ENCODE measurements at regions not wholly inside any gene's neighbourhood (a gene's known extent, or its start where the extent isn't known, plus 50 kb on each side); places are given as distances from the start of the nearest gene placed in this dataset.

DNA sequence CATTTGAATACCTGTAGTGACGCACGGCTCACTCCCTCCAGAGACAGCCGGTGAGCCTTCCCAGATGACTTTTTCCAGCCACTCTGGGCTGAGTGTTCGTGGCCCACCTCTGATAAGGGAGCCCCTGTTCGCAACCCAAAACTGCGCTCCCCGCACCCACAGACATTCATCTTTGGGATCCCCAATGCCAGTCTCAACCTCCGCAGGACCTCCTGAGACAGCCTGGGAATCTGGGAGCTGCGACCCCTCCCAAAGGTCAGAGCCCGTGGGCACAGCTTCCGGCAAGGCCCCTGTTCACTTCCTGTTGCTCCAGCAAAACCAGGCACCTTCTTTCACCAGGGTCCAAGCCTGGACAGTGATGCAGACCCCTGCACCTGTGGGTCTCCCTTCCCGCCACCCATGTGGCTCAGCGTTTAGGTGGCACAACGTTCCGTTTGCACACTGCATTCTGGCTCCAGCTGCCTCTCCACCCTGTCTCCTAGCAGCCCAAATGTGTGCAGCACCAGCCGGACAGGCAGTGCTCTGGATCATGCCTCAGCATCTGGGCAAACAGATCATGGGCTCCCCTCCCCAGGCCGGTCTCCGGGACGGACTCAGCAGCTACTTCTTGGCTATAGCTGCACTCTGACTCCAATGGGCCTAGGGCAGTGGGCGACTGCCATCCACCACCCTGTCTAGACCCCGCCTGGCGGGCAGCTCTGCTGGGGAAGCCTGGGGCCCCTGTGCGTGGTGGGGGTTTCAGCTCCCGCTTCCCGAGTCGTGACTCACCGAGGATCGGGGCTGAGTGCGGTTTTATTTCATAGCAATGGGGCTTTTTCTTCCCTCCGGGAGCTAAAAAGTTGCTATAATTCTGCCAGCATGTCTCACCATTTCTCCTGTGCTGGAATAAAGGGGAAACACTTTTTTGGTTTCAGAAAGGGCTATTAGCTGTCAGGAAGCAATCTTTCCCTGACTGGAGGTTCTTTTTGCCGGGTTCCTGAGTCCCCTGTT is 156.0 kb downstream of the OLFM1 start:
- TF ChIP-seq POLR2AphosphoS5 (IDR thresholded peaks at IDR 0.05; ENCODE audit: low read depth) (no peak), REST (IDR thresholded peaks at IDR 0.05; ENCODE audit: insufficient replicate concordance, low read depth) (no peak)
- TF ChIP-seq, protein P1, sequence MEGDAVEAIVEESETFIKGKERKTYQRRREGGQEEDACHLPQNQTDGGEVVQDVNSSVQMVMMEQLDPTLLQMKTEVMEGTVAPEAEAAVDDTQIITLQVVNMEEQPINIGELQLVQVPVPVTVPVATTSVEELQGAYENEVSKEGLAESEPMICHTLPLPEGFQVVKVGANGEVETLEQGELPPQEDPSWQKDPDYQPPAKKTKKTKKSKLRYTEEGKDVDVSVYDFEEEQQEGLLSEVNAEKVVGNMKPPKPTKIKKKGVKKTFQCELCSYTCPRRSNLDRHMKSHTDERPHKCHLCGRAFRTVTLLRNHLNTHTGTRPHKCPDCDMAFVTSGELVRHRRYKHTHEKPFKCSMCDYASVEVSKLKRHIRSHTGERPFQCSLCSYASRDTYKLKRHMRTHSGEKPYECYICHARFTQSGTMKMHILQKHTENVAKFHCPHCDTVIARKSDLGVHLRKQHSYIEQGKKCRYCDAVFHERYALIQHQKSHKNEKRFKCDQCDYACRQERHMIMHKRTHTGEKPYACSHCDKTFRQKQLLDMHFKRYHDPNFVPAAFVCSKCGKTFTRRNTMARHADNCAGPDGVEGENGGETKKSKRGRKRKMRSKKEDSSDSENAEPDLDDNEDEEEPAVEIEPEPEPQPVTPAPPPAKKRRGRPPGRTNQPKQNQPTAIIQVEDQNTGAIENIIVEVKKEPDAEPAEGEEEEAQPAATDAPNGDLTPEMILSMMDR (IDR thresholded peaks at IDR 0.05; ENCODE audit: insufficient read depth, low read length): no peak
